GM10266 (cell line): ENCODE measurements at regions not wholly inside any gene's neighbourhood (a gene's known extent, or its start where the extent isn't known, plus 50 kb on each side); places are given as distances from the start of the nearest gene placed in this dataset.
"Not testable (repeated sequence)": the region's sequence is repeated elsewhere in the genome, so short reads cannot be mapped to it uniquely, and the experiment has no call there.

Source experiments
- DNase-seq: peaks from one replicate; pipeline ENCODE4 v3.0.0; 2012; ENCODE audit errors: extremely low spot score
- TF ChIP-seq, protein P1 (sequence below): IDR thresholded peaks from 2 replicates; pipeline ENCODE4 v1.5.1; 2012; ENCODE audit warnings: mild to moderate bottlenecking, low read depth; ENCODE audit not compliant: control insufficient read depth, insufficient read depth; ENCODE audit errors: missing control alignments

DNA sequence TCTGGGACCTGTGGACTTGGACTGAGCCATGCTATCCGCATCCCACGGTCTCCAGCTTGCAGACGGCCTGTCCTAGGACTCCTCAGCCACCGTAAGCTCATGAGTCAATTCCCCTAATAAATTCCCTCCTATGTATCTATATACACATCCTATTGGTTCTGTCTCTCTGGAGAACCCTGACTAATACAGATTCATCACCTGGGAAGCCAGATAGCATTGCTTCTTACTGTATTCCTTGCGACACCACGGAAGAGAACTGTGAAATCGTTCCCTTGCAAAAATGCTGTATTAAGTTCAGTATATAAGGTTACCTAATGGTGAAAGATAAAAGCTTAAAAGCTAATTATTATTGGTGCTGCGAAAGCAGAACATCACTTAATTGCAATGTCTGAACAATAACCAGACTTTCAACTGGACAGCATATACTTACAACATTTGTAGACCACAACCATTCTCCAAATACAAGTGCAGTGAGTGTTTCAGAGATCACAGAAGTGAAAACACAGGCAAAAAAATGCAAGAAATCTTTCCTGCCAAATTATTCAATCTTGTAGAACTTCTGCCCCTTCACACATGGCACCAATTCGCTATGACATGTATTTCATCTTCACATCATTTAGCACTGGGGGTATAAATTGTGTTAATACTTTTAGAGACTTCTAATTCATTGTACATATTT is 352.9 kb downstream of the TXNL1 start:
- TF ChIP-seq, protein P1, sequence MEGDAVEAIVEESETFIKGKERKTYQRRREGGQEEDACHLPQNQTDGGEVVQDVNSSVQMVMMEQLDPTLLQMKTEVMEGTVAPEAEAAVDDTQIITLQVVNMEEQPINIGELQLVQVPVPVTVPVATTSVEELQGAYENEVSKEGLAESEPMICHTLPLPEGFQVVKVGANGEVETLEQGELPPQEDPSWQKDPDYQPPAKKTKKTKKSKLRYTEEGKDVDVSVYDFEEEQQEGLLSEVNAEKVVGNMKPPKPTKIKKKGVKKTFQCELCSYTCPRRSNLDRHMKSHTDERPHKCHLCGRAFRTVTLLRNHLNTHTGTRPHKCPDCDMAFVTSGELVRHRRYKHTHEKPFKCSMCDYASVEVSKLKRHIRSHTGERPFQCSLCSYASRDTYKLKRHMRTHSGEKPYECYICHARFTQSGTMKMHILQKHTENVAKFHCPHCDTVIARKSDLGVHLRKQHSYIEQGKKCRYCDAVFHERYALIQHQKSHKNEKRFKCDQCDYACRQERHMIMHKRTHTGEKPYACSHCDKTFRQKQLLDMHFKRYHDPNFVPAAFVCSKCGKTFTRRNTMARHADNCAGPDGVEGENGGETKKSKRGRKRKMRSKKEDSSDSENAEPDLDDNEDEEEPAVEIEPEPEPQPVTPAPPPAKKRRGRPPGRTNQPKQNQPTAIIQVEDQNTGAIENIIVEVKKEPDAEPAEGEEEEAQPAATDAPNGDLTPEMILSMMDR = no peak
- no peak for DNase-seq

DNA sequence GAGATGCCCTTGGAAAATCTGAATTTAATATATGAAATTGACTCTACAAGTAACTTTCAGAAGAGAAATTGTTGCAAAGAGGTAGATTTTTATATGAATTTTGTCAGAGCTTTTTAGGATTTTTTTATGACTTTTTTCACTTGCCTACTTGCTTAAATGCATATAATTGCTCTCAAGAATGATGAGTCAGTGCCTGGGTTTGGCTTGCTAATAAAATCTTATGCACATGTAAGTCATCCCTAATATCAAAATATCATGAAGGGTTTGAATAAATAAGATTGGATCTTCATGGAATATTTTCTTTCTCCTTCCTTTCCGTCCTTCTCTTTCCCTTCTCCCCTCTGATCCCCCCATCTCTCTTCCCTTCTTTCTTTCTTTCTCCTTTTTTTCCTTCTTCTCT is 354.1 kb downstream of the TXNL1 start:
- no peak for DNase-seq
- TF ChIP-seq, protein P1 = no peak

DNA sequence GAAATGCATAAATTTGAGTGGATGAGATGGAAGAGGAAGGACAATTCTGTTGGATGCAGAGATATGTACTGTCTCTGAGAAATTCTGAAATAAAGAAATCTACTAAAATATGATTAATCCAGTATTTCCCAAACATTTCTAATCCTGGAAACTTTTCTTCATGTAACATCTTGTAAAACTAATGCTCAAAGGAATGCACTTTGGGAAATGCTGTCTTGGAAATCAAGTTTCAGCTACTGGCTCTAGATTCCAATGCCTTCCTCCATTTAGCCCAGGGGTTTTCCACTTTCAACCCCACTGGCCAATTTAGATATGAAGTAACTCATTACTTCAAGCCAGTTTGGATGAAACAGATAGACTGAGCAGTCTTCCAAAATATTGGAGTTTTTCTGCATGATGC is 355.1 kb downstream of the TXNL1 start:
- TF ChIP-seq, protein P1 = no peak
- no peak for DNase-seq

DNA sequence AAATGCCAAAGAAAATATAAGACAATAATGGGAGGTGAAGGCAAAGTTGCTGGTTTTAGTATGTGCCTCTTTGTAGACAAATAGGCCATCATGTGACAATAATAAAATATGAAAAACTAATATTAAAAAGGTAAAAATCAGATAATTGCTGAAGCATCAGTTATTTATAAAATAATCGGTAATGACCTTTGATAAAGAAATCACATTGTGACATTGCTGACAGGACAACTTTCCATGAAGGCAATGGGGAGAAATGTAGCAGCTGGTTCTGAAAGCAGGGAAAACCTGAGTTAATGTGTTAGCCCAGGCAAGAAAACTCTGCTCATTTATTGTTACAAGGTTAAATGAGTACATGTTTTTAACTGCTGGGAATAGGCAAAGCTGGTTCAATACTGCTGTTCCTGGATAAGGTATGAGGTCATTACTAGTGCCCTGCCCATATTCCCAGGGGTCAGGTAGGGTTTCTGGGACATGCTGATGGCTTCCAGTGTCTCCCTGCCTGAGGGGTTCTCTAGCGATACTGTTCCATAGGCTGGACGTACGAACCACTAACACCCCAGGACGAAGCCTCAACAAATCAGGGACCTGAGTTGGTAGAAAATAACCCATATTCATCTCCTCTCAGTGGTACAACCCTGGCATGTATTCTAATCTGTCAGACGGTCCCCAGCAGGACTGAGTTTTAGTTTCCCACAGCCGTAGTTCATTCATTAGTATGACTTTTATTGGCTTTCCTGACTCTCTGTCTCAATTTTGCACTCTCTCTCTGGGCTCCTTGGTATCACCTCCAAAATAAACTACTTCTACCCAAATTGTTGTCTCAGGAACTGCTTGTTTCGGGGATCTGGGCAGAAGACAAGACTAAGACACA is 355.9 kb downstream of the TXNL1 start:
- TF ChIP-seq, protein P1 = no peak
- DNase-seq = no peak

DNA sequence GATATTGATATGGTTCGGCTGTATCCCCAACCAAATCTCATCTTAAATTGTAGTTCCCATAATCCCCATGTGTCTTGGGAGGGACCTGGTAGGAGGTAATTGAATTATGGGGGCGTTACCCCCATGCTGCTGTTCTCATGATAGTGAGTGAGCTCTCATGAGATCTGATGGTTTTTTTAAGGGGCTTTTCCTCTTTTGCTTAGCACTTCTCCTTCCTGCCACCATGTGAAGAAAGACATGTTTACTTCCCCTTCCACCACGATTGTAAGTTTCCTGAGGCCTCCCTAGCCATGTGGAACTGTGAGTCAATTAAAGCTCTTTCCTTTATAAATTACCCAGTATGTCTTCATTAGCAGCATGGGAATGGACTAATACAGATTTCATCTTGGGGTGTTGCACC is 358.6 kb downstream of the TXNL1 start:
- not testable (repeated sequence) for DNase-seq

DNA sequence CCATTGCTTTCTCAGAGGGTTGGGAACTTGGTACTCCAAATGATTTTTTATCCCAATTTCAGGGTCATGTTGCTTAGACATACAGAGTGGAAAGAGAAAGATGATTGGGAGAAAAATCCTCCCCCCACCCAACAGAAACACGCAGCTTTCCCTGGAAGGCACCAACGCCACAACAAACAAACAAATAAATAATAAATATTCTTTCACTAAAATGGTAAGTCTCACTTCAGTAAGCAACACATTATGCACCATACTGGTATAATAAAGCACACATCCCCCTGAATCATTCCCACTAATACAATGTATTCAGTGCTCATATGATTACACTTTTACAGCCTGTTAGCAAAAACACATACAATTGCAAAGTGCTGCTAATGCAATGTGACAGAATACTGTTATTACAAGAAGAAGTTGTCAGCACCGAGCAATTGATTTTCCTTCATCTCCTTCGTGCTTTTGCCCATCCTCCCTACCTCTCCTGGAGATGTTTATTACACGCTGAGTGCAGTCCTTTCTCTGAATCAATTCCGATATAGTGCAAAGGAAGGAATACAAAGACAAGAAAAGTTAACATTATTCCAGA is 359.9 kb downstream of the TXNL1 start:
- TF ChIP-seq, protein P1 = no peak
- DNase-seq = no peak

DNA sequence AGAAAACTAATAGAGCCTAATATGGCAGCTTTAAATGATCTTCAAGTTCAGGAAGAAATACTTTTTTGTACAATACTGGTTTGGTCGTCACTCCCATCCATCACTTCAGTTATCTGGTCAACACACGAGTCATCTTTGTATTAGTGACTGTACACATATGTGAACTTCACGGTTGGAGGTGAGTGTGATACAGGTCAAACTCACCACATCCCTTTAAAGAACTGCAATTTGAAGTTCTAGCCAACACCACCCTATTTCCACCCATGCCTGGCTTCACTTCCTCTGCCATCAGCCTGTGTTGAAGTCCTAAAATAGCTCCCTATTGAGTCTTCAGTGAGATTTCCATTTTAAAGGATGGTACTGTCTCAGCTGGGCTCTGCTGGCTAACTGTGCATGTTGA is 361.9 kb downstream of the TXNL1 start:
- no peak for DNase-seq
- TF ChIP-seq, protein P1 = no peak
